ENCODE measurements at regions not wholly inside any gene's neighbourhood (a gene's known extent, or its start where the extent isn't known, plus 50 kb on each side); places are given as distances from the start of the nearest gene placed in this dataset.

DNA sequence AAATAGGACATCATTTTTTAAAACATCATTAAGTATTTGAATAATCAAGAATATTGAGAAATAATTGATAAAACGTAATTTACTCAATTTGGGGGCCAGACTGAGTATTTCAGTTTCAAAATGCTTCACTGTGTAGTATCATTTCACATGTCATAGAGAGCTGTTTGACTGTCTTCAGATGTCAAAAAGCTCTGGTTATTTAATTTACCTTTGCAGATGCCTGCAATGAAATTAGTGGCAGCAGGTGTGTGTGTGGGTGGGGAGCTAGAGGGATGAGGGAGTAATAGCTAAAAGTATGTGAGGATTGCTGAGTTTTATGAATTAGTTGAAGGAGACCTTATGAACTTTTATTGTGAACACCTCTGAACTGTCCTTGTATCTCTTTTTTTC lies 567.2 kb upstream of the MEF2C start:
- Histone ChIP-seq H3K27me3 (replicated peaks in 1 of 4; ENCODE audit: control insufficient read depth in 3 of 4, extremely low read depth in 1 of 4, insufficient read depth in 3 of 4, low read length in 3 of 4) (no peaks in the 10 kb centered on the region), H2BK20ac (ENCODE audit: low read length) (no peak overlapping the region), H3K36me3 (ENCODE audit: control insufficient read depth in 2 of 4, insufficient read depth in 4 of 4, low read length in 3 of 4) (no peaks in the 10 kb centered on the region), H2BK15ac (ENCODE audit: low read length) (no peak overlapping the region), H2BK5ac (ENCODE audit: low read depth, low read length) (no peak overlapping the region), H3K4me3 (ENCODE audit: extremely low read depth in 1 of 4, insufficient read depth in 2 of 4, low read depth in 3 of 4, low read length in 4 of 4) (no peak overlapping the region), H4K8ac (ENCODE audit: extremely low read depth, insufficient read depth, low read length) (no peak overlapping the region), H3K23me2 (ENCODE audit: low read depth, low read length) (no peaks in the 10 kb centered on the region), H4K20me1 (replicated peaks in 1 of 2; ENCODE audit: control insufficient read depth in 1 of 2, insufficient read depth in 2 of 2, low read length in 2 of 2) (no peaks in the 10 kb centered on the region), H2AFZ (ENCODE audit: low read length) (no peak overlapping the region), H3K18ac (ENCODE audit: extremely low read depth, low read length) (no peak overlapping the region), H3K4me1 (replicated peaks in 1 of 4; ENCODE audit: control insufficient read depth in 3 of 4, insufficient read depth in 4 of 4, low read length in 3 of 4) (peaks cover 0 to 4% (median 1%) of the 10 kb centered on the region in 4 experiments; a peak in 3 of 7 replicates), H3K4me2 (ENCODE audit: insufficient read depth in 1 of 2, low read depth in 2 of 2, low read length in 2 of 2) (no peak overlapping the region), H4K91ac (replicated peaks; ENCODE audit: insufficient read length, low read length) (no peak overlapping the region), H4K5ac (ENCODE audit: insufficient read length, low read depth, low read length) (no peak overlapping the region), H2BK120ac (replicated peaks; ENCODE audit: low read depth, low read length) (no peak overlapping the region), H3K56ac (replicated peaks; ENCODE audit: insufficient read length, low read depth, low read length) (no peak overlapping the region), H3K23ac (ENCODE audit: insufficient read length) (no peak overlapping the region), H3K79me2 (ENCODE audit: control insufficient read depth in 1 of 2, insufficient read depth in 2 of 2, low read length in 2 of 2) (no peaks in the 10 kb centered on the region), H3K4ac (replicated peaks; ENCODE audit: insufficient read length, low read depth, low read length) (no peak overlapping the region), H3K9ac (replicated peaks in 1 of 4; ENCODE audit: extremely low read depth in 1 of 4, low read depth in 3 of 4, low read length in 3 of 4) (no peak overlapping the region), H3K27ac (ENCODE audit: low read depth, low read length) (no peak overlapping the region), H3K79me1 (ENCODE audit: low read depth, low read length) (no peaks in the 10 kb centered on the region), H3K9me3 (ENCODE audit: insufficient read depth in 2 of 2, low read depth in 1 of 2, low read length in 1 of 2) (no peaks in the 10 kb centered on the region), H3K14ac (ENCODE audit: insufficient read length) (no peak overlapping the region), H2BK12ac (ENCODE audit: low read depth, low read length) (no peak overlapping the region), H2AK5ac (ENCODE audit: low read depth, low read length) (no peak overlapping the region)
- FAIRE-seq (no peak), DNase-seq (ENCODE audit: low read depth in 1 of 2, low spot score in 2 of 2) (no peak)
- WGBS, 2 experiments (ENCODE audit: extremely low coverage in 1 of 2, insufficient coverage in 1 of 2, insufficient read length in 1 of 2, insufficient replicate concordance in 2 of 2, low coverage in 1 of 2, low lambda C conversion rate in 2 of 2, missing lambda C conversion rate in 1 of 2) = 86% methylated on average over 1 of the region's 1 CpG; no CpG with 5 or more reads in 1 of the 2 experiments
- TF ChIP-seq CEBPB (IDR thresholded peaks at IDR 0.05; ENCODE audit: low read depth, low read length) = no peak
- no peak for TF ChIP-seq RFX5 (IDR thresholded peaks at IDR 0.05; ENCODE audit: borderline replicate concordance, low read depth, low read length)
- no peak for TF ChIP-seq TEAD4 (IDR thresholded peaks at IDR 0.05; ENCODE audit: low read depth, low read length)
- TF ChIP-seq CBX8 (IDR thresholded peaks at IDR 0.05; ENCODE audit: borderline replicate concordance, low read depth, low read length) = no peak
- no peak for TF ChIP-seq HDAC2 (IDR thresholded peaks at IDR 0.05; ENCODE audit: borderline replicate concordance in 1 of 2, low read depth in 2 of 2, low read length in 2 of 2)
- TF ChIP-seq TAF7 (optimal IDR thresholded peaks at IDR 0.05; ENCODE audit: borderline replicate concordance, low read depth, low read length) = no peak
- CTCF ChIA-PET (ENCODE audit: partially characterized antibody) = no interaction called here
- POLR2A ChIA-PET (ENCODE audit: partially characterized antibody) = no interaction called here
